GM12878 (cell line): ENCODE measurements at regions not wholly inside any gene's neighbourhood (a gene's known extent, or its start where the extent isn't known, plus 50 kb on each side); places are given as distances from the start of the nearest gene placed in this dataset.

ENCODE experiments used
- ATAC-seq: fragments of 200-7000 bp; cut with Tn5 transposase; 3 replicates; pipeline ENCODE4 v1.9.1; 2020; ENCODE audit warnings: mild to moderate bottlenecking, moderate library complexity
- BruUV-seq: library from RNA; stranded (reverse); fragments of 400-500 nt; replicated peaks from 2 replicates; lab custom pipeline; 2021; lab: Mats Ljungman, UMichigan
- CTCF ChIA-PET: fragments of 300-600 bp; sonication (Branson Sonifier 250); formaldehyde crosslinking; extraction: SDS; loops from one replicate; lab custom pipeline; 2021; ENCODE audit warnings: inconsistent platforms; lab: Yijun Ruan, JAX
- POLR2A ChIA-PET: fragments of 350-600 bp; formaldehyde crosslinking; extraction: SDS; loops from one replicate; lab custom pipeline; 2021; ENCODE audit warnings: inconsistent platforms; lab: Charles Lee
- RAD21 ChIA-PET: fragments of 300-600 bp; sonication (Branson Sonifier 250); formaldehyde crosslinking; loops from one replicate; lab custom pipeline; 2023; ENCODE audit warnings: antibody characterized with exemption; ENCODE audit not compliant: unreplicated experiment; lab: Charles Lee
- SMC1A ChIA-PET: fragments of 300-600 bp; sonication (Branson Sonifier 250); formaldehyde crosslinking; loops from one replicate; lab custom pipeline; 2023; ENCODE audit not compliant: unreplicated experiment, uncharacterized antibody; lab: Charles Lee
- DNase-seq: peaks from one replicate; pipeline ENCODE4 v3.0.0-alpha.2; 2011; ENCODE audit warnings: low read depth, low spot score
- FAIRE-seq: peaks from 3 replicates; lab custom pipeline; 2011; peaks lifted over from hg19 to GRCh38; lab: Jason Lieb, UNC
- H2AFZ ChIP-seq: 2 replicates; pipeline ENCODE4 v1.6.0; 2011; ENCODE audit warnings: low read depth, low read length, control low read depth; ENCODE audit not compliant: control insufficient read depth
- H3K27ac ChIP-seq: 2 replicates; pipeline ENCODE4 v1.5.1; 2011; ENCODE audit warnings: control low read depth; ENCODE audit not compliant: control insufficient read depth, insufficient read depth
- H3K27me3 ChIP-seq, 2 experiments: replicated peaks in 1 of 2; 2 replicates each; pipeline versions ENCODE4 v1.6.0 to v1.6.1; 2011; ENCODE audit warnings: low read length in 1 of 2; ENCODE audit not compliant: control insufficient read depth in 2 of 2, insufficient read depth in 2 of 2
- H3K36me3 ChIP-seq, 2 experiments: 2 replicates each; pipeline ENCODE4 v1.5.1; 2011; ENCODE audit warnings: low read length in 1 of 2; ENCODE audit not compliant: control insufficient read depth in 2 of 2, insufficient read depth in 2 of 2
- H3K4me1 ChIP-seq: 2 replicates; pipeline ENCODE4 v1.6.1; 2011; ENCODE audit warnings: mild to moderate bottlenecking, low read length, moderate library complexity, mixed read lengths; ENCODE audit not compliant: control insufficient read depth, insufficient read depth
- H3K4me2 ChIP-seq: 2 replicates; pipeline ENCODE4 v1.6.0; 2011; ENCODE audit warnings: control low read depth; ENCODE audit not compliant: control insufficient read depth, insufficient read depth
- H3K4me3 ChIP-seq: fragments of 200-600 bp; sonication (generic); 2 replicates; pipeline ENCODE4 v1.5.1; 2016
- H3K79me2 ChIP-seq: 2 replicates; pipeline ENCODE4 v1.6.0; 2011; ENCODE audit warnings: low read length; ENCODE audit not compliant: control insufficient read depth, insufficient read depth
- H3K9ac ChIP-seq: 2 replicates; pipeline ENCODE4 v1.8.0; 2011; ENCODE audit warnings: low read length, control low read depth, mixed read lengths; ENCODE audit not compliant: control insufficient read depth, insufficient read depth
- H3K9me3 ChIP-seq: replicated peaks from 3 replicates; pipeline ENCODE4 v1.5.1; 2011; ENCODE audit warnings: mild to moderate bottlenecking, low read length; ENCODE audit not compliant: control insufficient read depth, insufficient read depth
- H4K20me1 ChIP-seq: 2 replicates; pipeline ENCODE4 v1.6.0; 2011; ENCODE audit not compliant: control insufficient read depth, insufficient read depth
- ASH2L ChIP-seq: fragments of 300-600, 200-600 bp; sonication (generic); IDR thresholded peaks from 2 replicates; pipeline ENCODE4 v1.6.1; 2017; ENCODE audit warnings: low read depth, mild to moderate bottlenecking, borderline replicate concordance
- CBX5 ChIP-seq: sonication (generic); IDR thresholded peaks from 2 replicates; pipeline ENCODE4 v1.6.1; 2016; ENCODE audit warnings: low read depth, moderate library complexity, mild to moderate bottlenecking, inconsistent platforms
- CHD1 ChIP-seq: IDR thresholded peaks from 2 replicates; pipeline ENCODE4 v1.6.1; 2012; ENCODE audit warnings: low read depth, low read length, improper control_type of control experiment
- IKZF2 ChIP-seq, 2 experiments: fragments of 450-650 bp; IDR thresholded peaks; 2 replicates each; pipeline ENCODE4 v1.6.1; 2017; ENCODE audit warnings: mild to moderate bottlenecking in 2 of 2, moderate library complexity in 2 of 2
- IRF3 ChIP-seq: fragments of 450-650 bp; IDR thresholded peaks from 2 replicates; pipeline ENCODE4 v1.6.1; 2014; ENCODE audit warnings: mild to moderate bottlenecking
- IRF5 ChIP-seq: fragments of 450-650 bp; IDR thresholded peaks from 2 replicates; pipeline ENCODE4 v1.6.1; 2017; ENCODE audit warnings: borderline replicate concordance
- KDM1A ChIP-seq: fragments of 200-600 bp; sonication (generic); IDR thresholded peaks from 2 replicates; pipeline ENCODE4 v1.6.1; 2016; ENCODE audit warnings: borderline replicate concordance
- MYB ChIP-seq: fragments of 150-350 bp; IDR thresholded peaks from 2 replicates; pipeline ENCODE4 v1.6.1; 2014; ENCODE audit warnings: mild to moderate bottlenecking, low read depth, low read length, borderline replicate concordance
- PAX5 ChIP-seq: IDR thresholded peaks from 2 replicates; pipeline ENCODE4 v1.6.1; 2011; ENCODE audit warnings: low read depth, low read length, borderline replicate concordance
- RAD51 ChIP-seq: fragments of 450-650 bp; IDR thresholded peaks from 2 replicates; pipeline ENCODE4 v1.6.1; 2016; ENCODE audit warnings: moderate library complexity, mild to moderate bottlenecking, inconsistent platforms
- RELA ChIP-seq: fragments of 450-650 bp; IDR thresholded peaks from 2 replicates; pipeline ENCODE4 v1.8.0; 2014; ENCODE audit warnings: borderline replicate concordance; ENCODE audit not compliant: partially characterized antibody
- RELB ChIP-seq: fragments of 450-650 bp; IDR thresholded peaks from 2 replicates; pipeline ENCODE4 v1.6.1; 2017; ENCODE audit warnings: low read depth, mild to moderate bottlenecking, moderate library complexity
- REST ChIP-seq: IDR thresholded peaks from 2 replicates; pipeline ENCODE4 v1.6.1; 2012; ENCODE audit warnings: mild to moderate bottlenecking, low read depth, low read length
- SIN3A ChIP-seq: IDR thresholded peaks from 2 replicates; pipeline ENCODE4 v1.6.1; 2012; ENCODE audit warnings: low read depth, low read length, improper control_type of control experiment
- SREBF1 ChIP-seq: IDR thresholded peaks from 2 replicates; pipeline ENCODE4 v1.6.1; 2012; ENCODE audit warnings: mild to moderate bottlenecking, low read length
- SREBF2 ChIP-seq: IDR thresholded peaks from 2 replicates; pipeline ENCODE4 v1.6.1; 2012; ENCODE audit warnings: mild to moderate bottlenecking, low read length
- TBL1XR1 ChIP-seq: IDR thresholded peaks from 2 replicates; pipeline ENCODE4 v1.6.1; 2012; ENCODE audit warnings: low read depth, low read length, improper control_type of control experiment
- TCF12 ChIP-seq: IDR thresholded peaks from 2 replicates; pipeline ENCODE4 v1.6.1; 2011; ENCODE audit warnings: low read depth, mild to moderate bottlenecking, low read length
- ZNF207 ChIP-seq: fragments of 450-650 bp; IDR thresholded peaks from 2 replicates; pipeline ENCODE4 v1.6.1; 2014; ENCODE audit warnings: antibody characterized with exemption, mild to moderate bottlenecking, borderline replicate concordance
- ZNF274 ChIP-seq: IDR thresholded peaks from one replicate; pipeline ENCODE4 v1.8.0; 2011; ENCODE audit not compliant: insufficient read length, insufficient read depth
- WGBS: methylation state at CpG from one replicate; pipeline ENCODE4 v1.1.6; 2016; ENCODE audit warnings: low lambda C conversion rate; ENCODE audit not compliant: insufficient replicate concordance, insufficient coverage; ENCODE audit errors: missing lambda C conversion rate; 5-methylcytosine and 5-hydroxymethylcytosine counted together
- in situ Hi-C: fragments of 300-500 bp; cut with MboI; formaldehyde crosslinking; loops from 9 replicates; pipeline ENCODE4 v1.14.3; 2018; ENCODE audit warnings: mixed read lengths
- intact Hi-C: fragments of 100-400 bp; cut with micrococcal nuclease; formaldehyde crosslinking; loops from one replicate; pipeline ENCODE4 v1.14.2; 2022; ENCODE audit not compliant: unreplicated experiment

GRCh38 chr6:69542494-69542893, 254.3 kb downstream of the LMBRD1 start:
- no peak for DNase-seq
- ATAC-seq, result no peak
- in situ Hi-C loops, result no loop called here

More at GRCh38 chr6:69542494-69542893, 254.3 kb downstream of the LMBRD1 start:
- no peaks in the 10 kb centered on the region for H3K36me3 ChIP-seq
- H3K9me3 ChIP-seq, result no peaks in the 10 kb centered on the region
- WGBS, result 0% methylated on average over 1 of the region's 1 CpG
- TF ChIP-seq KDM1A (no peak), RELA (no peak), RAD51 (no peak), ZNF207 (no peak), ZNF274 (no peak), TBL1XR1 (no peak), REST (no peak), ASH2L (no peak), IRF5 (no peak), MYB (no peak), SIN3A (no peak), SREBF1 (no peak), PAX5 (no peak), IKZF2 (IDR thresholded peaks at IDR 0.05) (no peak), TCF12 (no peak), SREBF2 (no peak), IRF3 (no peak), CBX5 (no peak), CHD1 (no peak), RELB (no peak)
- TF ChIP-seq, all 136 proteins: peak for 0
- H3K4me2 ChIP-seq, result no peak overlapping the region
- no peaks in the 10 kb centered on the region for H3K79me2 ChIP-seq
- no peak overlapping the region for H3K9ac ChIP-seq
- no peak overlapping the region for H2AFZ ChIP-seq
- ChIA-PET CTCF (no interaction called here), POLR2A (no interaction called here), RAD21 (no interaction called here), SMC1A (interaction anchor here (0.9 kb wide), 1 partner anchor 44 kb away, joined by 3 read pairs; no protein-coding TSS in a partner anchor)
- H3K27ac ChIP-seq, result no peak overlapping the region
- no peak for FAIRE-seq
- no peak overlapping the region for H3K4me3 ChIP-seq
- H3K27me3 ChIP-seq, result peaks cover 0 to 2% of the 10 kb centered on the region in 2 experiments; a peak in 2 of 4 replicates
- intact Hi-C loops, result no loop called here
- H3K4me1 ChIP-seq, result no peaks in the 10 kb centered on the region
- no TSS peak for BruUV-seq
- H4K20me1 ChIP-seq, result no peaks in the 10 kb centered on the region
